ENCODE measurements at regions not wholly inside any gene's neighbourhood (a gene's known extent, or its start where the extent isn't known, plus 50 kb on each side); places are given as distances from the start of the nearest gene placed in this dataset.

- TF ChIP-seq CTCF (IDR thresholded peaks at IDR 0.05) (no peak), NR3C1 (IDR thresholded peaks at IDR 0.05) (no peak), MYC (IDR thresholded peaks at IDR 0.05; ENCODE audit: borderline replicate concordance, low read length) (no peak), POLR2A (IDR thresholded peaks at IDR 0.05; ENCODE audit: low read length) (no peak), PHF8 (IDR thresholded peaks at IDR 0.05; ENCODE audit: borderline replicate concordance, low read depth) (no peak)
Measured at GRCh38 chr5:155915601-155916000, 411.4 kb upstream of the SGCD start.

All from A549 (cell line).